Keratinocyte (primary cell): ENCODE measurements at regions not wholly inside any gene's neighbourhood (a gene's known extent, or its start where the extent isn't known, plus 50 kb on each side); places are given as distances from the start of the nearest gene placed in this dataset.

Source experiments
- DNase-seq: peaks from one replicate; pipeline ENCODE4 v3.0.0-alpha.2; 2011; ENCODE audit warnings: low read depth, missing footprints, low spot score
- FAIRE-seq: peaks from 2 replicates; lab custom pipeline; 2011; peaks lifted over from hg19 to GRCh38; lab: Jason Lieb, UNC
- H2AFZ ChIP-seq: 2 replicates; pipeline ENCODE4 v1.6.0; 2012; ENCODE audit warnings: low read length, control low read depth, inconsistent platforms; ENCODE audit not compliant: control insufficient read depth
- H3K27ac ChIP-seq: 2 replicates; pipeline ENCODE4 v1.5.1; 2011; ENCODE audit warnings: low read length; ENCODE audit not compliant: control insufficient read depth, insufficient read depth
- H3K27me3 ChIP-seq: 3 replicates; pipeline ENCODE4 v1.6.0; 2011; ENCODE audit warnings: low read length; ENCODE audit not compliant: control insufficient read depth, insufficient read depth; ENCODE audit errors: extremely low read depth
- H3K36me3 ChIP-seq, 2 experiments: 2 replicates in 1 of 2; 3 replicates in 1 of 2; pipeline ENCODE4 v1.5.1; 2011; ENCODE audit warnings: low read length in 2 of 2, mild to moderate bottlenecking in 1 of 2; ENCODE audit not compliant: control insufficient read depth in 2 of 2, insufficient read depth in 2 of 2; ENCODE audit errors: extremely low read depth in 1 of 2
- H3K4me1 ChIP-seq: 3 replicates; pipeline ENCODE4 v1.5.1; 2011; ENCODE audit warnings: low read length; ENCODE audit not compliant: control insufficient read depth, insufficient read depth; ENCODE audit errors: extremely low read depth
- H3K4me2 ChIP-seq: 3 replicates; pipeline ENCODE4 v1.6.0; 2011; ENCODE audit warnings: low read depth, low read length; ENCODE audit not compliant: control insufficient read depth, insufficient read depth; ENCODE audit errors: extremely low read depth
- H3K4me3 ChIP-seq, 3 experiments: fragments of 200-600 bp in 1 of 3; sonication (generic) in 1 of 3; 2 replicates in 2 of 3; 3 replicates in 1 of 3; pipeline ENCODE4 v1.5.1; 2011 to 2016; ENCODE audit warnings: low read length in 3 of 3, mild to moderate bottlenecking in 3 of 3, control low read depth in 2 of 3, inconsistent platforms in 1 of 3, low read depth in 1 of 3, mixed read lengths in 1 of 3, mixed run types in 1 of 3, moderate library complexity in 1 of 3; ENCODE audit not compliant: control insufficient read depth in 2 of 3, insufficient read depth in 2 of 3; ENCODE audit errors: extremely low read depth in 1 of 3
- H3K79me2 ChIP-seq: 2 replicates; pipeline ENCODE4 v1.6.0; 2012; ENCODE audit warnings: low read length; ENCODE audit not compliant: control insufficient read depth, insufficient read depth
- H3K9ac ChIP-seq: 3 replicates; pipeline ENCODE4 v1.6.0; 2011; ENCODE audit warnings: low read length; ENCODE audit not compliant: control insufficient read depth, insufficient read depth; ENCODE audit errors: extremely low read depth
- H3K9me1 ChIP-seq: 3 replicates; pipeline ENCODE4 v1.6.0; 2011; ENCODE audit warnings: low read length; ENCODE audit not compliant: control insufficient read depth, insufficient read depth; ENCODE audit errors: extremely low read depth
- H3K9me3 ChIP-seq: 2 replicates; pipeline ENCODE4 v1.5.1; 2012; ENCODE audit warnings: low read depth, low read length; ENCODE audit not compliant: control insufficient read depth
- H4K20me1 ChIP-seq: 3 replicates; pipeline ENCODE4 v1.6.0; 2011; ENCODE audit warnings: low read length; ENCODE audit not compliant: control insufficient read depth, insufficient read depth; ENCODE audit errors: extremely low read depth
- EZH2 ChIP-seq: IDR thresholded peaks from one replicate; pipeline ENCODE4 v1.6.1; 2012; ENCODE audit warnings: inconsistent platforms, mild to moderate bottlenecking, low read length, moderate library complexity
- dilution Hi-C: fragments of 300-500 bp; cut with MboI; formaldehyde crosslinking; loops from one replicate; pipeline ENCODE4 v1.7.0; 2020; ENCODE audit warnings: low sequenced_read_pairs; ENCODE audit not compliant: extremely low pct_ligation_motif_present
- TF ChIP-seq, protein P1 (sequence below), 3 experiments: IDR thresholded peaks in 1 of 3; conservative IDR thresholded peaks in 1 of 3; optimal IDR thresholded peaks in 1 of 3; 2 replicates in 2 of 3; 3 replicates in 1 of 3; pipeline versions ENCODE3 to v1.5.1; 2011; ENCODE audit warnings: low read length in 3 of 3, mild to moderate bottlenecking in 3 of 3, moderate library complexity in 2 of 3, control low read depth in 1 of 3, inconsistent platforms in 1 of 3; ENCODE audit not compliant: insufficient read depth in 2 of 3; ENCODE audit errors: extremely low read depth in 1 of 3

- Histone ChIP-seq H3K79me2 (no peaks in the 10 kb centered on the region), H3K27me3 (no peaks in the 10 kb centered on the region), H3K4me3 (no peak overlapping the region), H3K9me1 (no peaks in the 10 kb centered on the region), H3K4me1 (no peaks in the 10 kb centered on the region), H4K20me1 (no peaks in the 10 kb centered on the region), H3K9me3 (no peaks in the 10 kb centered on the region), H3K9ac (no peak overlapping the region), H3K4me2 (no peak overlapping the region), H2AFZ (no peak overlapping the region), H3K27ac (no peak overlapping the region), H3K36me3 (no peaks in the 10 kb centered on the region)
- dilution Hi-C loops: no loop called here
- DNase-seq (no peak), FAIRE-seq (no peak)
- TF ChIP-seq, protein P1, sequence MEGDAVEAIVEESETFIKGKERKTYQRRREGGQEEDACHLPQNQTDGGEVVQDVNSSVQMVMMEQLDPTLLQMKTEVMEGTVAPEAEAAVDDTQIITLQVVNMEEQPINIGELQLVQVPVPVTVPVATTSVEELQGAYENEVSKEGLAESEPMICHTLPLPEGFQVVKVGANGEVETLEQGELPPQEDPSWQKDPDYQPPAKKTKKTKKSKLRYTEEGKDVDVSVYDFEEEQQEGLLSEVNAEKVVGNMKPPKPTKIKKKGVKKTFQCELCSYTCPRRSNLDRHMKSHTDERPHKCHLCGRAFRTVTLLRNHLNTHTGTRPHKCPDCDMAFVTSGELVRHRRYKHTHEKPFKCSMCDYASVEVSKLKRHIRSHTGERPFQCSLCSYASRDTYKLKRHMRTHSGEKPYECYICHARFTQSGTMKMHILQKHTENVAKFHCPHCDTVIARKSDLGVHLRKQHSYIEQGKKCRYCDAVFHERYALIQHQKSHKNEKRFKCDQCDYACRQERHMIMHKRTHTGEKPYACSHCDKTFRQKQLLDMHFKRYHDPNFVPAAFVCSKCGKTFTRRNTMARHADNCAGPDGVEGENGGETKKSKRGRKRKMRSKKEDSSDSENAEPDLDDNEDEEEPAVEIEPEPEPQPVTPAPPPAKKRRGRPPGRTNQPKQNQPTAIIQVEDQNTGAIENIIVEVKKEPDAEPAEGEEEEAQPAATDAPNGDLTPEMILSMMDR (optimal IDR thresholded peaks at IDR 0.05 in 1 of 3, IDR thresholded peaks at IDR 0.05 in 1 of 3, conservative IDR thresholded peaks at IDR 0.05 in 1 of 3; ENCODE audit: extremely low read depth in 1 of 3, insufficient read depth in 2 of 3, low read length in 3 of 3): no peak
- TF ChIP-seq EZH2: no peak
Measured at GRCh38 chr6:100262086-100262485, 202.6 kb downstream of the SIM1 start.

GRCh38 chr6:100261486-100261885, 203.2 kb downstream of the SIM1 start:
- Histone ChIP-seq H3K9ac (no peak overlapping the region), H2AFZ (no peak overlapping the region), H3K9me3 (no peaks in the 10 kb centered on the region), H3K27me3 (no peaks in the 10 kb centered on the region), H3K4me3 (no peak overlapping the region), H4K20me1 (no peaks in the 10 kb centered on the region), H3K36me3 (no peaks in the 10 kb centered on the region), H3K4me2 (no peak overlapping the region), H3K27ac (no peak overlapping the region), H3K4me1 (no peaks in the 10 kb centered on the region), H3K79me2 (no peaks in the 10 kb centered on the region), H3K9me1 (no peaks in the 10 kb centered on the region)
- TF ChIP-seq EZH2: no peak
- TF ChIP-seq, protein P1 (optimal IDR thresholded peaks at IDR 0.05 in 1 of 3, IDR thresholded peaks at IDR 0.05 in 1 of 3, conservative IDR thresholded peaks at IDR 0.05 in 1 of 3; ENCODE audit: extremely low read depth in 1 of 3, insufficient read depth in 2 of 3, low read length in 3 of 3): no peak
- FAIRE-seq: no peak
- DNase-seq: no peak
- dilution Hi-C loops: no loop called here
